GM19452 (cell line): ENCODE measurements at regions not wholly inside any gene's neighbourhood (a gene's known extent, or its start where the extent isn't known, plus 50 kb on each side); places are given as distances from the start of the nearest gene placed in this dataset.
A peak's percentile ranks its signal among the peaks of the same experiment; 100 is the strongest.

Experiments
- ATAC-seq: cut with Tn5 transposase; IDR thresholded peaks from one replicate; pipeline ENCODE4 v1.9.1; 2021; ENCODE audit not compliant: unreplicated experiment

- ATAC-seq = no peak
Measured at GRCh38 chr6:100138346-100139022, 144.5 kb upstream of the MCHR2 start.

GRCh38 chr6:100137759-100138158 is 143.7 kb upstream of the MCHR2 start:
- no peak for ATAC-seq

GRCh38 chr6:100136590-100136989 is 142.6 kb upstream of the MCHR2 start:
- no peak for ATAC-seq

GRCh38 chr6:100135977-100136376 is 142.0 kb upstream of the MCHR2 start:
- ATAC-seq = no peak

- no peak for ATAC-seq
Measured at GRCh38 chr6:100134703-100135102, 140.7 kb upstream of the MCHR2 start.

GRCh38 chr6:100134297-100134696 is 140.3 kb upstream of the MCHR2 start:
- no peak for ATAC-seq

- ATAC-seq = no peak
Measured at GRCh38 chr6:100132005-100132404, 138.0 kb upstream of the MCHR2 start.

GRCh38 chr6:100130630-100131029 is 136.6 kb upstream of the MCHR2 start:
- no peak for ATAC-seq

GRCh38 chr6:100126790-100127484 is 132.9 kb upstream of the MCHR2 start:
- peak; percentile 59 for ATAC-seq

GRCh38 chr6:100121854-100122609 is 128.0 kb upstream of the MCHR2 start:
- no peak for ATAC-seq

GRCh38 chr6:100119261-100119660 is 125.2 kb upstream of the MCHR2 start:
- no peak for ATAC-seq

- ATAC-seq = no peak
Measured at GRCh38 chr6:100118301-100118700, 124.3 kb upstream of the MCHR2 start.

GRCh38 chr6:100117680-100118079 is 123.7 kb upstream of the MCHR2 start:
- ATAC-seq = no peak

GRCh38 chr6:100116411-100117194 is 122.6 kb upstream of the MCHR2 start:
- peak; percentile 77 for ATAC-seq

GRCh38 chr6:100115407-100116101 is 121.5 kb upstream of the MCHR2 start:
- no peak for ATAC-seq

GRCh38 chr6:100112855-100113508 is 119.0 kb upstream of the MCHR2 start:
- ATAC-seq = no peak

GRCh38 chr6:100105919-100106529 is 112.0 kb upstream of the MCHR2 start:
- ATAC-seq = no peak

- peak; percentile 76 for ATAC-seq
Measured at GRCh38 chr6:100105138-100105537, 111.1 kb upstream of the MCHR2 start.

- ATAC-seq = no peak
Measured at GRCh38 chr6:100103931-100104330, 109.9 kb upstream of the MCHR2 start.

- ATAC-seq = no peak
Measured at GRCh38 chr6:100103194-100103593, 109.2 kb upstream of the MCHR2 start.
